Hepatic stellate cell (primary cell): ENCODE measurements at regions not wholly inside any gene's neighbourhood (a gene's known extent, or its start where the extent isn't known, plus 50 kb on each side); places are given as distances from the start of the nearest gene placed in this dataset.

Source experiments
- DNase-seq: peaks from one replicate; pipeline ENCODE4 v3.0.0; 2011; ENCODE audit warnings: low spot score

DNA sequence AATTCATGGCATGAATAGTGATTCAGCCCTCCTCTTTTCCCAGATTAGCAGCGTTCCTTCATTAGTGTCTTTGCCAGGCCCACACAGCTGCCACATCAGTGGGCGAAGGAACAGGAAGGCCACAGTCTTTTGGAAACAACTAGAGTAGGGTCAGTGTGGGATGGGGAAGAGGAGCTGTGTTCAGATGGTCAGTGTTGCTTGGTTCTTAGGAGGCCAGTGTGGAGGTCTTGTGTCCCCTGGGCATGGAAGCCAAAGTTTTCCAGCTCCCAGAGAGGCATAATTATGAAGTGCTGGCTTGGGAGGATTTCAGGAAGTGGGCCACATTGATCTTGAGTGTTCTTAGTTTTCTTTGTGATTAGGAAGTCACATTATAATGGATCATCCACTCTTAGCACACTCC is 269.6 kb downstream of the PSAT1 start:
- no peak for DNase-seq

DNA sequence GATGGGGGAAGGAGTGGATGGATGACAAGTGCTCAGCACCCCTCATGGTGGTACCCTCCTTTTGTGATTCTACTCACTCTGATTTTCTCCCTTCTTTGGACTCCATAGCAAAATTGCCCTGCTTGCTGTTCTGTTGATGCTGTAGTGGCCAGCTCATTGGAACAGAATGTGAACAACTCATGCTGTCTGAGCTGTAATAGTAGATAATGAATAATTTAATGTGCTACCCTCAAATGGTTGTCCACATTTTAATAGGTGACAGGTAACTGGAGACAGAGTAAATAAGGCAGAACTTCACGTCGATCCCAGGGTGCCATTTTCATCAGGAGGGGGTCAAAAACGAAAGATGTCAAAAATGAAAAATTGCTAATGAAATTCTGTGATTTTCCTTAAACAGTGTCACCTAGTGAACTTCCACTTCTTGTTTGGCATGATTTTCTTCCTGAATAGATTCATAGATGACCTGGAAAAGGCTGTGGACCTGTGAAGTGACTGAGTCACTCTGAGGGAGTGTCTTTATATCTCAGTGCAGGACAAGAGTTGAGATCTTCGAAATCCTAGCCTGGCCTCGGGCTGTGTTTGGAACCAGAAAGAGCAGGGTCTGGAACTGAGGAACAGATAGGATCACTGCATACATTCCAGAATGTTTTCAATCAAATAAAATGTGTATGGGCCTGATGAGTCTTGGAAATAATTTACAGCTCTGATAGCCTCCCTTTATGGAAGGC is 270.2 kb downstream of the PSAT1 start:
- peak; percentile 22 for DNase-seq

DNA sequence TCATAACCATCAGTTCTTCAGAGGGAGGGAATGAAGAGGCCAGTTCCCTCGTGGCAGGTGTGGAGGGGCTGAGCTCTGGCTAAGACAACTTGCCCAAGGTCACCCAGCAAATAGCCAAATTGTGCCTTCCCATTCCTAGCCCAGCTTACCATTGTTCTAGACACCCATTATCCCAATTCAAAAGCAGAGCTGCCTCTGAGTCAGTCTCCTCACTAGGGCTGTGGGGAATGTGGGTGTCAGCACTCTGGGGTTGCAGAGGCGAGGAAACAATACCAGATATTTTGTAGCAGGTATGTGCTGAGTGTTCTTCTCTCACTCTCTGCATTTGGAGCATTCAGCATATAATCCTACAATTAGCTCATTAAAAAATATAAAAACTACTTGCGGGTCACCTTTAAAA is 270.8 kb downstream of the PSAT1 start:
- no peak for DNase-seq

DNA sequence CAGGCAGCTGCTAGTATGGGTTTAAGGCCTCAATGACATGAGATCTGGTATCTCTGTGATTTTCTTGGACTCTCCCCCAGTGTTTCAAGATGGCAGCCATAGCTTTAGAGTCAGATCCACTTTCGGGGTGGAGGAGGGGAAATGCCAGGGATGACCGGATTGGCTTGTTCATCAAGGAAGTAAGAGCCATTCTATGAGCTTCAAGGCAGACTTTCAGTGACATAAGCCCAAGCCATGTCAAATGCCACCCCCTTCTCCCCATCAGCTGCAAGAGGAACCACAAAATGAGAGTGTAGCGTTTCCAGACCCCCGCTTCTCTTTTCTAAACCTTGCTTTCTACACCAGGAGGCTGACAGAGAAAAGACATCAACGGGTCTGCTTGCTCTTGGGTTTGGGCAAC is 271.8 kb downstream of the PSAT1 start:
- no peak for DNase-seq

DNA sequence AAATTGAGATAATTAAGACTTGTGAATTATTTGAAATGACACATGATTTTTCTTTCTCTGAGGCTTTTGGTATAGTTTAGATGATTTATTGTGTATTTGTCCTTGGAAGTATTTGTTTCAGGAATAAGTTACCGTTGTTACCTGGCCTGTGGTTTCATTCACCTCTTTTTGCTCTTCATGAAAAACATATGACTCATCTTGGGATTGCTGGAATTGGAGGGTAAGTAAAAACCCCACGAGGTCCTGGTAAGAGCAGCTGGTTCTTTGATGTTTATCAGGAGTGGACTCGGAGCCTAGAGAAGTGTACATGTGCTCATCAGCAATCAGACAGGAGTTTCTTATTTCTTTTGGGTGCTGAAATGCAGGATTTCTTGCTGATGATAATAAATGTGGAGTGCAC is 275.3 kb downstream of the PSAT1 start:
- DNase-seq = no peak

DNA sequence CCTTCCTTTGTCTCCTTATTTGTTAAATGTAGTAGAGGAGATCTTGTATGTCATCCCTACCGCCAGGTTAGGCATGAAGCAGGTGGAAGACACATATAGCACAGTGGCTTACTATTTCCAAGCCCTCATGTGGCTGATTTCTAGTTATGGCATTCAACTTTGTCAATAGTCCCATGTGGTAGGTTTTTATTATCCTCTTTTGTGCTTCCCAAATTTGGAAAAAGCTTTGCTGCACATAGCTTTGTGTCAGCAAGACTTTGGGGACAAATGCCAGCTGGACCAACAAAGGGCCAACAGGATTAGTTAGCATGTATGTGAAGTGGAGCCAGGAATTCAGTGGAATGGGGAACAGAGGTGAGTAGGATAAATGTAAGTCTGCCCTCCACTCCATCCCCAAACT is 276.3 kb downstream of the PSAT1 start:
- DNase-seq = no peak

DNA sequence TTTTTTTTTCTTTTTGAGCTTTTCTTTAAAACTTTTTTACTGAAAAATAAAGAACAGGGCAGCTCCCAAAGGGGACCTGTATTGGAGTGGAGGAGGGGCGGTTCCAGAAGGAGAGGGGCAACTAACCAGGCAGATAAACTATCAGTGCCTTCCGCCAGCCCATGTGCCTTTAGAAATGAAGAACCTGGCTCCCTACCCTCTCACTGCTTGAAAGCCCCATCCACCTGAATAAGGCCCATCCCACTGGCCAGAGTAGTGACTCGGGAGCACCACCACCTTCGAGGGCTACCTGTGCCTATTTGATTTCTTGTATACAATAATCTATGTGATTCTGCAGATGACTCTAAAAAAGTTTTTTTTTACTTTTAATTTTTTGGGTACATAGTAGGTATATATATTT is 276.7 kb downstream of the PSAT1 start:
- DNase-seq = no peak

DNA sequence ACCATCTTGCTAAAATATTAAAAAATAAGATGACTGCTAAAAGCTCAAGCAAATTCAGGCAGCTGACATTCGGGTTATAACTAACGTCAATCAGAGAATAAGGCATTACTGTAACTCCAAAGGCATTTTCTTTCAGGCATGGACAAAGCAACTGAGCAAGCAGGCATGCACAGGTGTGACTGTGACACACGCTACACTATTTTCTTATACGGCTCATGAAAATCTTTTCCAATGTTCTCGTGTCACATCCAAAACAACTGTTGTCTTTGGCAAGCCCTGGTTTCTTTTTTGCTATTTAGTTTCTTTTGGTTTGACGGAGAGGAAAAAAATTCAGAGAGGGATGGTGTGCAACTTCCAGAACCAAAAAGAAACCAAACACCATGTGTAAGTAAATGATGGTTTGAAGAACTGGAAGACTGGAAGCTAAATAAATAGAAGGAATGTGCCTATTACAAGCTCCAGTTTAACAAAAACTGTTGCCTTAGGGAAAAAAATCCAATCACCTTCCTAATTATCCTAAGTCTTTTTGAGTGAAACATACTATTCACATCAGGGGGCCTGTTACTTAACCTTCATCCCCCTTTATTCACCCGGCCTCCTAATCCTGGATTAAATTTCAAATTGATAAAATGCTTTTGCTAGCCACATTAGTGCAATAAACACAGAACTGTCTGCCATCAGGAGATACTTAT is 277.6 kb downstream of the PSAT1 start:
- DNase-seq = no peak

DNA sequence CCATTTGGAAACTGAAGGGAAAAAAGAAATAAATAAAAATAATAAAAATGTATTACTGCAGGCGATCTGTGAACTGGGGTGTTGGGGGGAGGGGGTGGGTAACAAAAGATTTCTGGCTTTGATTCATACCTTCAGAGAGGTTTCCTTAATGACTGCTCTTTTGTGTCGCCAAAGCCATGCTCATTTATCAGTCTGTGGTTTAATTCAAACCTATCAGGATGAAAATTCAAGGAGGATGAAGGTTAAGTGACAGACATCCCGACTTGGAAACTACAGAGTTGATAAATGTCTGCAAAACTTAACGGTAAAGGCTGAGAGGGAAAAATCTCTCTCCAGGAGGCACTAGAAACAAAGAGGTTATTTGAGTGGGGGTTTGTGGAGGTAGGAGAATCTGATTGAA is 278.2 kb downstream of the PSAT1 start:
- no peak for DNase-seq

DNA sequence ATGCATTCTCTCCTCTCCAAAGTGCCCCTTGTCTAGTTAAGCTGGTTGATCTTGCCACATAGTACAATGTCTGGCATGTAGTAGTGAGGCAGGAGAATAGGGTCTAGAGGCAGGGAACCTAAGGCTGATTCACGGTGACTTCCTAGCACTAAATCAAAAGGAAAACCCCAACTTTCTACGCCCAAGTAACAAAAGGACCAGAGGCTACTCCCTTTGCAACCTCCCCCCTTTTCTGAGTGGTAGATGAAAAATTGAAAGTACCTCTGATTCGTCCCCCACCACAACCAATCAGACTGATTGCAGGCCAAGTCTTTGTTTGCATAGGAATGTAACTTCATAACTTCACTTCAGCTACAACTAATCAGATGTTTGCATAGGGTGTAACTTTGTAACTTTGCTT is 278.8 kb downstream of the PSAT1 start:
- no peak for DNase-seq

DNA sequence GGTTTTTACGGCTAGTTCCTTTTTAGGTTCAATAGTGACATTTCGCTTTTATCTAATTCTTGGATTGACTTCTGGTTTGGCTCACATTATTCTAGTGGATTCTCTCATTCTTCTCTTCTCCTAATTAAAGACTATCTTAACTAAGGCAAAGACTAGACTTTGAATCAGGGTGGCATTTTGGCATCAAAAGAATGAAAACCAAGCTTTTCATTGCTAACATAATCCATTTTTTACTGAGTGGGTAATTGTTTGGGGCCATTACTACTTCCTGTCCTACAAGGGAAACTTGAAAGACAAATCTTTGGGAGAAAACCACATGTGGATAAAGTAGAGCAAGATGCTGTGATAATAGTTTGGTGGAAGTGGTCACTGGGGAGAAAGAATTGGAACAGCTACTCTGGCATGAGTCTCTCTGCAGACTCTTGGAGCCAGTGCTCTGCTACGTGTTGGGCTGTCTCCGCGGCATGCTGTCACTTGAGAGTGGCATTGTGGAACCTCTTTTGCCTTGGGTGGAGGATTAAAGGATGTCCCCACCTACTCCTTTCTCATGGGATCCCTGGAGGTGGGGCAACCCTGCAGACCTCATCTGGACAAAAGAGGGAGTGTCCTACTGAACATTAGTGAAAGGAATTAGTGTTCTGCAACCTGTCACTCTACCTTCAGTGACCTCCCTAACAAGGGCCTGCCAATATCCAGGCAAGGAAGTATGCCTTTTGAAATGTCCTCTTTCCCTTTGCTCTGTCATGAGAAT is 280.4 kb downstream of the PSAT1 start:
- no peak for DNase-seq

DNA sequence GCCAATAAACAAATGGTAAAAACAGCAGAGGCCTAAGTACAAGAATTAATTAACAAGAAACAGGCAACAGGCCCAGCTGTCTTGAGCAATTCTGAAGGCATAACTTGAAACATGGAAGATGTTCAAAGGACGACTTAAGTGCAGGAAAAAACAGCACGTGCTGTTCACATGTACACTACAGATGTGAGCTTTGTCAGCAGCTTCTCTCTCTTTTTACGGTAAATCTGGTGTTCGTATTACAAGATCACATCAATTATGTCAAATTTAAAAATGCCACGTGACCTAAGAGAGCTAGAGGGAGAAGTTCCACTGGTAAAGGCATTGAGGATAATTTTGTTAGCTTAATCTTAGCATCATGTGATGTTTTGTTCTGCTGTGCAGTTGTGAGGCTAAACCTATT is 281.1 kb downstream of the PSAT1 start:
- no peak for DNase-seq

DNA sequence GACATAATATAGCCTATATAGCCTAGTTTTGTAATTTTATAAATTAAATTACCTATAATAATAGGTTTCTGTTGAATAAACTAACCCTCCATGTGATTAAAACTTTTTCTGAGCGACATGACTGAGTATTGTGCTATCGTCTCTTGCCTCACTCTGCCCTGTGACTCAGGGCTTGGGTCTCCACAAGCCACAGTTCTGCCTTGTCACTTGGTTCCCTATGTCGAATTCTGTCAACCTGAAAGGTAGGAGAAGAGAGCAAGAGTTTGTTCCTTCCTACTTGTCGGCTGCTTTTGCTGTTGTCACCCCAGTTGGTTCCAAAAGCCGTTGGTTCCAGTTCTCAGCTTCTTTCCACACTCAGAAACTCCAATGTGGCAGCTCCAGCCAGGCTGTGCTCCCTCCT is 285.9 kb downstream of the PSAT1 start:
- DNase-seq = no peak

DNA sequence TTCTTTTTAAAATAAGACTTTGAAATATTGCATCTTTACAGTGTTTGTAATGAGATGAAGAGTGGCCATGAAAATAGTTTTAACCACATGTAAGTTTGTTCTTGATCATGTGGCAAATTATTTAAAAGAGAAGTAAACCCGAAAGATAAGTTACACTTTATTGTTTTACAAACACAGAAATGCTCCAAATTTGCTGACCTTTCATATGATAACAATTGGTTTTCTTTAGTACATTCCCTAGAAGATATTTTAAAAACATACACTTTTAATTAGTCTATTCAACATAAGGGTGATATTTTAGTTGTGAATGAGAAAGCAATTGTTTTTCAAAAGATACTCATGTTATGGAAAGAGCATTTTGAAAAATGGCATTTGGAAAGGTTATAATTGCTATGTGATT is 287.7 kb downstream of the PSAT1 start:
- DNase-seq = no peak

DNA sequence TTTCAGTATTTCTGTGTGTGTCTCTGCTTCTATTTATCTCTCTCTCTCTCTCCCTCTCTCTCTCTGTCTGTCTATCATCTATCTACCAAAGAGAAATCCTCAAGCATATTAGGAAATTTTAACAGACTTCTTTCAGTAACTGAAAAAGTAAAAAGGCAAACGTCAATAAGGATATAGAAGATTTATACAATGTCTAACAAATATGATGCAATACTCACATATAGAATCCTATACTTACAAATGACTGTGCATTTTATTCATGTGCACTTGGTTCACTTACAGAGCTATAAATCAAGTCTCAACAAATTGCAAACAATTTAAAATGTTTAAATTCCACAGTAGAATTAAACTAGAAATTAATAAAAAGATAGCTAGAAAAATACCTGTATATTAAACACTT is 289.0 kb downstream of the PSAT1 start:
- no peak for DNase-seq

DNA sequence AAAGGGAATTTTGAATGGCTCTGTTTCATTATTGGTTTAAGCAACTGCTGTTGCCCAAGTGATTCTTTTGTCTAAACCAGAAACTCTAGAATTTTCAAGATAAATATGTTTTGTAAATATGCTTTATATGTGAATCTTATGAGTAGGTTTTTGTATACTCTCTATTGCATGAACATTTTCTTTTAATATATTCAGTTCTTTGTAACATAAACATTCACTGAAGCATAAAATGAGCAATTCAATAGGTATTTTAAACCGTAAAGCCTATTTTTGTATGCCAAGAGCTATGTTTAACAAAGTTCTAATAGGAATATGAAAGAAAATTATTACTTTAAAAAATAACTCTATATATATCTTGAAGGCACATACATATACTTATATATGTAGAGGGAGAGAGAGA is 293.1 kb downstream of the PSAT1 start:
- DNase-seq = no peak

DNA sequence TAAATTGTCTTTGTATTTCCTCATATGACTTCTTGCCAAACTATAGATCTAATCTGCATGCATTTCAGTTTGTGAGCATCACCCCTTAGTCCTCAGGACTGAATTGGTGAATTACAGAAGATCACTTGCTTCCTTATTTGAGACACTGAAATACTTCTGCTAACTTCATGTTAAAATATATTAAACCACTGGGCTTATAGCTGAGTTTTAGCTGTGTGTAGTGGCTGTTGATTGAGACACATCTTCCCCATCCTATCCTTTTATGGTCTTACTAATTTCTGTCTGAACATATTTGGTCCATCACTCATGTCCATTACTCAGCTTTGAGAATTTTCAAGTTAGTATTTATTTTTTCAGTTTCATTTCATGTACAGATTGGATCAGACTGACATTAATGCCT is 295.9 kb downstream of the PSAT1 start:
- DNase-seq = peak; percentile 11

DNA sequence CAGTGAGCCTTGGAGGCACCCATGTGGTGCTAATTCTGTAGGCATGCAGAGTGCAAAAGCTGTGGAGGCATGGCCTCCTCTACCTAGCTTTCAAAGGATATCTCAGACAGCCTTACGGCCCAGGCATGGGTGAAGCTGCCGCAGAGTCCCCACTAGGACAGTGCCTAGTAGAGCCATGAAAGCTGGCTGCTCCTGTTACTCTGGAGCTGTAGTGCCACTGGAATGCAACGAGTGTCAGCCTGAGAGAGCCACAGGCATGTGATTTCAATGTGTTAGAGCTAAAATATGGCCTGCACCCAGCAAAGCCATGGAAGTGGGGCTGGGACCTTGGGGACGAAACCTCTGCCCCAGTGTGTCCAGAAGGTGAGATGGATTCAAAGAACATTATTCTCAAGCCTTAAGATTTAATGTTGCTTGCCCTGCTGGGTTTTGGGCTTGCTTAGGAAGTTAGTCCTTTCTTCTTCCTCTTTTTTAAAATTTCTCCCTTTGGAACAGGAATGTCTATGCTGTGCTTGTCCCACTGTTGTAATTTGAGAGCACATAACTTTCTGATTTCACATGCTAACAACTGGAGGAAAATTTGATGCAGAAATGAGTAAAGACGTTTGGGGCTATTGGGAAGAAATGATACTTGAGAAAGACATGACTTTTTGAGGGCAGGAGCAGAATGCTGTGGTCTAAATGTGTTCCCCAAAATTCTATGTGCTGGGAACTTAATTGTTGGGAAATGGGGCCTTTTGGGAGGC is 298.4 kb downstream of the PSAT1 start:
- DNase-seq = no peak

DNA sequence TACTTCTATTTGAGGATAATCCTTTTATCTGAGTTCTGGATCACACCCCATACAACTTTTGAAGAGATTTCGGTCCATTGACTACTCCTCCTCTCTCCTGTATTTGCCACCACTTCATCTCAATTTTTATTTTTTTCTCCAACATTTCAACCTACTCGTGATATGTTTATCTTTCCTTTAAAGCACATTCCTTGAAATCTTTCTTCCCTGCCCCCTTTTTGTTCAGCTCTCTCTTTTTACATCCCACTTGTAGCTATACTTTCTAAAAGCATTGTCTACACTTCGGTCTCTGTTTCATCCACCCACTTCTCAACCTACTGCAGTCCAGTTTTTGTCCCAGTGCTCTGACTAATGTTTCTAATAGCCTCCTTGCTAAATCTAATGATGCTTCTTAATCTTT is 299.4 kb downstream of the PSAT1 start:
- DNase-seq = no peak

DNA sequence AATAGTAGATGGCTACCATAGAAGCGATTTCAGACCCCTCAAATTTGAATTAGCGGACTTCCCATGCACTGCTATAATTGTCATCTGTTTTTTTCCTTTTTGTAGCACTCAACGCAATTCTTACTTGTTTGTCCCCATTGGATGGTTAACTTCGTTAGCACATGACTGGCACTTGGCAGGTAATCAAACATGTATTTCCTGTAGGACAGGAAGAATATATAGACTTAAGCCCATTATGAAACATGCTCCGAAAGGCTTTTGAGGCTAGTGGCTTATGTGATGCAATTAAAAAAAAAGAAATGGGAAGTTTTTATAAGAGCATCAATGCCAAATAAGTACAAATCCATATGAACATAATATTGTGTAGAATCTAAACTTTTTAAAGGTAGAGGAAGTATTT is 301.2 kb downstream of the PSAT1 start:
- no peak for DNase-seq

DNA sequence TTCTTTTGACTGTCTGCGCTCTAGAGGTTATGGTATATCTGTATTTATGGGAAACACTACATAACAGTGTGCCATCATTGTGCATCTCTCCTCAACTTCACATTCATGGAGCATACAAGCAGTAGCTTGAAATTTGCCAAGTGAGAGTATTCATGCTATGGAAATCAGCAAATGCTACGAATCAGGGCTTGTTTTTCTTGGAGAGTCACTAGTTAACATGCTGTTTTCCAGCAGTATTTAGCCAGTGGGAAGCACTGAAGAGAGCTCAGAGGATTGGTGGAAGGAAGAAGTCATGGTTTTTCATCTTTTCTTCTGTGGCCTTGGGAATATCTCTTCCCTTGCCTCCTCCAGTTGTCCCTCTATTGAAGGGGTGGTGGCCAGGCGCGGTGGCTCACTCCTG is 303.0 kb downstream of the PSAT1 start:
- no peak for DNase-seq

DNA sequence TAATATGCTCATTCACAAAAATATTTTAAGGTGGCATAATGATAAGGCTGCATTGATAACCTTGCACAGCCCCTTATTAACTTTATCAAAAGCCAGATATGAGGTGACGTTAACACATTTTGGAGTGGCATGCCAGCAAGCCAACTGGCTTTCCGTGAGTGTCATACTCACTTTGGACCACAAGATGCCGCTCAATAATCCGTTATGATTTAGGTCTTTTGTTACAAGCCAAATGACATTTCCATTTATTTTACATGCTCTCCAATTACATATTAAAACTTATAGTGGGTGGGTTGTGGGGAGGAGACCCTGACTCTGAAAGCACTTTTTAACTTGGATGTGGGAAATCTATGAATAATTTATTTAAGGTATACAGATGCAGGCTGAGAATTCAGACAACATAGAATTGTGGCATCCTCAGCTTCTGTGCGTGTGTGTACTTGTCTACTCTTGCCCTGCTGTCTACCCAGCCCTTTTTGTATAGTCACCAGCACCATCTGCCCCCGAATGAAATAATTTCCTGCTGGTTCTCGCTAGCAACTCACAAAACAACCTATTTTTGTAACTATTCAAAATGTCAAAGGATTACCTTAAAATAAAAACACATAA is 305.1 kb downstream of the PSAT1 start:
- no peak for DNase-seq
